A673 (cell line): ENCODE measurements at regions not wholly inside any gene's neighbourhood (a gene's known extent, or its start where the extent isn't known, plus 50 kb on each side); places are given as distances from the start of the nearest gene placed in this dataset.

Experiments used
- CTCF ChIP-seq: fragments of 300-800, 200-600 bp; sonication (generic); conservative IDR thresholded peaks from 2 replicates; pipeline ENCODE4 v1.5.1; 2017; ENCODE audit warnings: low read depth, mild to moderate bottlenecking, antibody characterized with exemption, low read length, moderate library complexity, mixed read lengths
- EZH2 ChIP-seq: fragments of 200-600 bp; sonication (generic); IDR thresholded peaks from 2 replicates; pipeline ENCODE4 v1.6.1; 2017; ENCODE audit warnings: borderline replicate concordance, low read depth, mild to moderate bottlenecking, mixed read lengths, antibody characterized with exemption, low read length; ENCODE audit not compliant: poor library complexity, severe bottlenecking

GRCh38 chrX:68931345-68931744 is 102.5 kb downstream of the EFNB1 start:
- no peak for TF ChIP-seq CTCF
- no peak for TF ChIP-seq EZH2
